Endothelial cell of umbilical vein (primary cell): ENCODE measurements at regions not wholly inside any gene's neighbourhood (a gene's known extent, or its start where the extent isn't known, plus 50 kb on each side); places are given as distances from the start of the nearest gene placed in this dataset.

Experiments
- BruUV-seq: library from RNA; stranded (reverse); fragments of 400-500 nt; replicated peaks from 2 replicates; lab custom pipeline; 2021; lab: Mats Ljungman, UMichigan
- CTCF ChIA-PET: fragments of 300-600, 350-600 bp; sonication (Branson Sonifier 250); formaldehyde crosslinking; loops from one replicate; lab custom pipeline; 2021; ENCODE audit warnings: antibody characterized with exemption, inconsistent platforms; lab: Charles Lee
- POLR2A ChIA-PET: fragments of 300-600, 350-600 bp; sonication (Branson Sonifier 250); formaldehyde crosslinking; loops from one replicate; lab custom pipeline; 2021; ENCODE audit warnings: antibody characterized with exemption, inconsistent platforms; lab: Charles Lee
- DNase-seq: peaks from one replicate; pipeline ENCODE4 v3.0.0-alpha.2; 2011; ENCODE audit warnings: low read depth, low spot score
- FAIRE-seq: peaks from 2 replicates; lab custom pipeline; 2011; peaks lifted over from hg19 to GRCh38; lab: Jason Lieb, UNC
- H2AFZ ChIP-seq: 2 replicates; pipeline ENCODE4 v1.6.0; 2012; ENCODE audit warnings: low read depth, low read length, control low read depth, inconsistent platforms
- H3K27ac ChIP-seq: 2 replicates; pipeline ENCODE4 v1.5.1; 2011; ENCODE audit warnings: low read depth, mild to moderate bottlenecking, control low read depth, low read length, moderate library complexity; ENCODE audit not compliant: insufficient read depth
- H3K27me3 ChIP-seq, 2 experiments: 2 replicates each; pipeline versions ENCODE4 v1.6.0 to v1.6.1; 2011; ENCODE audit warnings: low read length in 2 of 2, mixed read lengths in 1 of 2; ENCODE audit not compliant: control insufficient read depth in 2 of 2, insufficient read depth in 2 of 2
- H3K36me3 ChIP-seq, 2 experiments: 2 replicates in 1 of 2; 3 replicates in 1 of 2; pipeline ENCODE4 v1.5.1; 2011; ENCODE audit warnings: low read length in 2 of 2, mild to moderate bottlenecking in 1 of 2, moderate library complexity in 1 of 2; ENCODE audit not compliant: control insufficient read depth in 2 of 2, insufficient read depth in 2 of 2; ENCODE audit errors: extremely low read depth in 1 of 2
- H3K4me1 ChIP-seq: 3 replicates; pipeline ENCODE4 v1.5.1; 2011; ENCODE audit warnings: mild to moderate bottlenecking, low read length; ENCODE audit not compliant: control insufficient read depth, insufficient read depth; ENCODE audit errors: extremely low read depth
- H3K4me2 ChIP-seq: 2 replicates; pipeline ENCODE4 v1.6.1; 2011; ENCODE audit warnings: low read length, control low read depth, mixed read lengths; ENCODE audit not compliant: insufficient read depth
- H3K4me3 ChIP-seq, 3 experiments: fragments of 200-600 bp in 1 of 3; sonication (generic), shearing (Covaris generic) in 1 of 3; replicated peaks in 1 of 3; 2 replicates each; pipeline ENCODE4 v1.5.1; 2011 to 2016; ENCODE audit warnings: control low read depth in 3 of 3, low read length in 3 of 3, mild to moderate bottlenecking in 2 of 3, inconsistent platforms in 1 of 3, low read depth in 1 of 3, moderate library complexity in 1 of 3; ENCODE audit not compliant: insufficient read depth in 1 of 3
- H3K79me2 ChIP-seq: 2 replicates; pipeline ENCODE4 v1.6.0; 2012; ENCODE audit warnings: low read length, inconsistent platforms; ENCODE audit not compliant: control insufficient read depth, insufficient read depth
- H3K9ac ChIP-seq: replicated peaks from 2 replicates; pipeline ENCODE3; 2011; ENCODE audit warnings: low read length, control low read depth; ENCODE audit not compliant: insufficient read depth; ENCODE audit errors: extremely low read depth
- H3K9me1 ChIP-seq: replicated peaks from 3 replicates; pipeline ENCODE4 v1.6.0; 2011; ENCODE audit warnings: mild to moderate bottlenecking, low read length; ENCODE audit not compliant: control insufficient read depth, insufficient read depth; ENCODE audit errors: extremely low read depth
- H3K9me3 ChIP-seq: replicated peaks from 2 replicates; pipeline ENCODE4 v1.5.1; 2012; ENCODE audit warnings: low read length, inconsistent platforms; ENCODE audit not compliant: control insufficient read depth, insufficient read depth
- H4K20me1 ChIP-seq: replicated peaks from 2 replicates; pipeline ENCODE3; 2011; ENCODE audit warnings: mild to moderate bottlenecking, low read length; ENCODE audit not compliant: control insufficient read depth, insufficient read depth; ENCODE audit errors: extremely low read depth
- EZH2 ChIP-seq: IDR thresholded peaks from 2 replicates; pipeline ENCODE4 v1.6.1; 2012; ENCODE audit warnings: borderline replicate concordance, low read depth, mild to moderate bottlenecking, moderate library complexity, low read length, inconsistent platforms; ENCODE audit not compliant: severe bottlenecking
- FOS ChIP-seq: IDR thresholded peaks from 2 replicates; pipeline ENCODE4 v1.6.1; 2011; ENCODE audit warnings: mild to moderate bottlenecking, low read length, moderate library complexity, borderline replicate concordance; ENCODE audit not compliant: insufficient read depth
- GATA2 ChIP-seq: IDR thresholded peaks from 2 replicates; pipeline ENCODE4 v1.7.0; 2011; ENCODE audit warnings: low read depth, mild to moderate bottlenecking, moderate library complexity, mixed read lengths, low read length; ENCODE audit not compliant: insufficient read length, insufficient read depth
- JUN ChIP-seq: IDR thresholded peaks from 2 replicates; pipeline ENCODE4 v1.6.1; 2011; ENCODE audit warnings: borderline replicate concordance, low read depth; ENCODE audit not compliant: insufficient read length, insufficient read depth
- MYC ChIP-seq: IDR thresholded peaks from one replicate; pipeline ENCODE4 v1.6.1; 2011; ENCODE audit warnings: mild to moderate bottlenecking, low read depth, low read length
- POLR2A ChIP-seq: IDR thresholded peaks from 2 replicates; pipeline ENCODE4 v1.6.1; 2012; ENCODE audit warnings: low read depth, mild to moderate bottlenecking, control low read depth, low read length
- POLR2AphosphoS5 ChIP-seq: IDR thresholded peaks from 2 replicates; pipeline ENCODE4 v1.6.1; 2012; ENCODE audit warnings: low read depth, mild to moderate bottlenecking, control low read depth, low read length, moderate library complexity; ENCODE audit not compliant: insufficient read depth
- dilution Hi-C: fragments of 300-500 bp; cut with MboI; formaldehyde crosslinking; loops from one replicate; pipeline ENCODE4 v1.15.0; 2019; ENCODE audit warnings: low sequenced_read_pairs; ENCODE audit not compliant: extremely low pct_ligation_motif_present
- intact Hi-C: fragments of 100-400 bp; cut with micrococcal nuclease; formaldehyde crosslinking; loops from one replicate; pipeline ENCODE4 v1.10.0; 2022
- TF ChIP-seq, protein P1 (sequence below): IDR thresholded peaks from 2 replicates; pipeline ENCODE4 v1.6.1; 2011; ENCODE audit not compliant: insufficient read depth, insufficient read length
- TF ChIP-seq, protein P2 (sequence below), 2 donors: IDR thresholded peaks; 1 replicate in 1 of 2; 2 replicates in 1 of 2; pipeline ENCODE4 v1.5.1; 2011; ENCODE audit warnings: low read length in 2 of 2, mild to moderate bottlenecking in 2 of 2, moderate library complexity in 2 of 2, control low read depth in 1 of 2, inconsistent platforms in 1 of 2, low read depth in 1 of 2; ENCODE audit not compliant: insufficient read depth in 1 of 2; ENCODE audit errors: extremely low read depth in 1 of 2

DNA sequence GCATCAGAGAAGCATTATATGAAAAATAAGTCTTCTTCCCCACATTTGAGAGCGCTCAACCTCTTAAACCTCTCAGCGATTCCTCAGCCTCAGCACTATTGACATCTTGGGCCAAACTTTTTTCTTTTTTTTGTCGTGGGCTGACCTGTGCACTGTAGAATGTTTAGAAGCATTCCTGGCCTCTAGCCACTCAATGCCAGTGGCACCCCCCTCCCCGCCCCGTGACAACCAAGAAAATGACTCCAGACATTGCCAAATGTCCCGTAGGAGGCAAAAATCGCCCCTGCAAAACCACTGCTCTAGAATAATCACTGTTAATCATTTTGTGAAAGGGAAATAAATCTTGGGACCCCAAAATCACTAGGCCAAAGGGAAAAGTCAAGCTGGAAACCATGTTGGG lies 129.1 kb upstream of the BOD1 start:
- Histone ChIP-seq H3K4me2 (no peak overlapping the region), H3K9me3 (no peaks in the 10 kb centered on the region), H3K4me3 (no peak overlapping the region), H3K4me1 (no peaks in the 10 kb centered on the region), H3K9me1 (no peaks in the 10 kb centered on the region), H3K27ac (no peak overlapping the region), H3K36me3 (no peaks in the 10 kb centered on the region), H4K20me1 (no peaks in the 10 kb centered on the region), H3K27me3 (no peaks in the 10 kb centered on the region), H2AFZ (no peak overlapping the region), H3K9ac (no peak overlapping the region), H3K79me2 (no peaks in the 10 kb centered on the region)
- ChIA-PET CTCF (no interaction called here), POLR2A (no interaction called here)
- FAIRE-seq = no peak
- dilution Hi-C loops = no loop called here
- no TSS peak for BruUV-seq
- TF ChIP-seq EZH2 (no peak), FOS (no peak), POLR2A (no peak), POLR2AphosphoS5 (no peak), JUN (no peak), MYC (no peak), GATA2 (no peak)
- TF ChIP-seq, protein P1, sequence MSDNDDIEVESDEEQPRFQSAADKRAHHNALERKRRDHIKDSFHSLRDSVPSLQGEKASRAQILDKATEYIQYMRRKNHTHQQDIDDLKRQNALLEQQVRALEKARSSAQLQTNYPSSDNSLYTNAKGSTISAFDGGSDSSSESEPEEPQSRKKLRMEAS = no peak
- TF ChIP-seq, protein P2, sequence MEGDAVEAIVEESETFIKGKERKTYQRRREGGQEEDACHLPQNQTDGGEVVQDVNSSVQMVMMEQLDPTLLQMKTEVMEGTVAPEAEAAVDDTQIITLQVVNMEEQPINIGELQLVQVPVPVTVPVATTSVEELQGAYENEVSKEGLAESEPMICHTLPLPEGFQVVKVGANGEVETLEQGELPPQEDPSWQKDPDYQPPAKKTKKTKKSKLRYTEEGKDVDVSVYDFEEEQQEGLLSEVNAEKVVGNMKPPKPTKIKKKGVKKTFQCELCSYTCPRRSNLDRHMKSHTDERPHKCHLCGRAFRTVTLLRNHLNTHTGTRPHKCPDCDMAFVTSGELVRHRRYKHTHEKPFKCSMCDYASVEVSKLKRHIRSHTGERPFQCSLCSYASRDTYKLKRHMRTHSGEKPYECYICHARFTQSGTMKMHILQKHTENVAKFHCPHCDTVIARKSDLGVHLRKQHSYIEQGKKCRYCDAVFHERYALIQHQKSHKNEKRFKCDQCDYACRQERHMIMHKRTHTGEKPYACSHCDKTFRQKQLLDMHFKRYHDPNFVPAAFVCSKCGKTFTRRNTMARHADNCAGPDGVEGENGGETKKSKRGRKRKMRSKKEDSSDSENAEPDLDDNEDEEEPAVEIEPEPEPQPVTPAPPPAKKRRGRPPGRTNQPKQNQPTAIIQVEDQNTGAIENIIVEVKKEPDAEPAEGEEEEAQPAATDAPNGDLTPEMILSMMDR (IDR thresholded peaks at IDR 0.05; ENCODE audit: extremely low read depth in 1 of 2, insufficient read depth in 1 of 2, low read depth in 1 of 2, low read length in 2 of 2) = no peak
- intact Hi-C loops = no loop called here
- no peak for DNase-seq
